8988T (cell line): ENCODE measurements at regions not wholly inside any gene's neighbourhood (a gene's known extent, or its start where the extent isn't known, plus 50 kb on each side); places are given as distances from the start of the nearest gene placed in this dataset.
"Not testable (repeated sequence)": the region's sequence is repeated elsewhere in the genome, so short reads cannot be mapped to it uniquely, and the experiment has no call there.

ENCODE experiments used
- DNase-seq: peaks from one replicate; pipeline ENCODE4 v3.0.0; 2011

- no peak for DNase-seq
Observed at GRCh38 chr13:73832825-73833224, 301.4 kb downstream of the KLF12 start.

GRCh38 chr13:73832128-73832588 is 302.0 kb downstream of the KLF12 start:
- DNase-seq: no peak

GRCh38 chr13:73829416-73829815 is 304.8 kb downstream of the KLF12 start:
- DNase-seq: no peak

GRCh38 chr13:73828811-73829210 is 305.4 kb downstream of the KLF12 start:
- DNase-seq: no peak

- no peak for DNase-seq
Observed at GRCh38 chr13:73827434-73827833, 306.8 kb downstream of the KLF12 start.

- no peak for DNase-seq
Observed at GRCh38 chr13:73825143-73825542, 309.1 kb downstream of the KLF12 start.

GRCh38 chr13:73822668-73823592 is 311.3 kb downstream of the KLF12 start:
- no peak for DNase-seq

- no peak for DNase-seq
Observed at GRCh38 chr13:73820688-73821087, 313.5 kb downstream of the KLF12 start.

- no peak for DNase-seq
Observed at GRCh38 chr13:73820285-73820684, 313.9 kb downstream of the KLF12 start.

- DNase-seq: no peak
Observed at GRCh38 chr13:73819711-73820110, 314.5 kb downstream of the KLF12 start.

GRCh38 chr13:73816702-73817101 is 317.5 kb downstream of the KLF12 start:
- no peak for DNase-seq

- DNase-seq: no peak
Observed at GRCh38 chr13:73815796-73816195, 318.4 kb downstream of the KLF12 start.

- no peak for DNase-seq
Observed at GRCh38 chr13:73810647-73811046, 323.6 kb downstream of the KLF12 start.

- no peak for DNase-seq
Observed at GRCh38 chr13:73809561-73809960, 324.6 kb downstream of the KLF12 start.

GRCh38 chr13:73808318-73808717 is 325.9 kb downstream of the KLF12 start:
- DNase-seq: no peak

GRCh38 chr13:73805326-73805958 is 328.8 kb downstream of the KLF12 start:
- DNase-seq: not testable (repeated sequence)

- DNase-seq: no peak
Observed at GRCh38 chr13:73803997-73804396, 330.2 kb downstream of the KLF12 start.

- DNase-seq: no peak
Observed at GRCh38 chr13:73800011-73800410, 334.2 kb downstream of the KLF12 start.

- DNase-seq: no peak
Observed at GRCh38 chr13:73794755-73795154, 339.4 kb downstream of the KLF12 start.

GRCh38 chr13:73793361-73793760 is 340.8 kb downstream of the KLF12 start:
- DNase-seq: no peak

GRCh38 chr13:73792796-73793195 is 341.4 kb downstream of the KLF12 start:
- no peak for DNase-seq

- DNase-seq: no peak
Observed at GRCh38 chr13:73782450-73783449, 351.5 kb downstream of the KLF12 start.

- DNase-seq: no peak
Observed at GRCh38 chr13:73781384-73781783, 352.8 kb downstream of the KLF12 start.
